HepG2 (cell line): ENCODE measurements at regions not wholly inside any gene's neighbourhood (a gene's known extent, or its start where the extent isn't known, plus 50 kb on each side); places are given as distances from the start of the nearest gene placed in this dataset.

Experiments
- ARID3A ChIP-seq: IDR thresholded peaks from 2 replicates; pipeline ENCODE4 v1.6.1; 2012; ENCODE audit warnings: low read depth, low read length, improper control_type of control experiment
- KLF13 ChIP-seq: sonication (generic); formaldehyde crosslinking; IDR thresholded peaks from 2 replicates; pipeline ENCODE4 v1.4.0; 2020; ENCODE audit warnings: mild to moderate bottlenecking, missing genetic modification reagents
- ZBTB8A ChIP-seq: sonication (generic); formaldehyde crosslinking; IDR thresholded peaks from 2 replicates; pipeline ENCODE4 v1.4.0; 2020; ENCODE audit warnings: mild to moderate bottlenecking, low read depth, missing genetic modification reagents, borderline replicate concordance
- ZNF121 ChIP-seq: sonication (generic); formaldehyde crosslinking; IDR thresholded peaks from 2 replicates; pipeline ENCODE4 v1.5.0; 2020; ENCODE audit warnings: mild to moderate bottlenecking, missing genetic modification reagents
- ZNF557 ChIP-seq: sonication (generic); formaldehyde crosslinking; IDR thresholded peaks from 2 replicates; pipeline ENCODE4 v1.4.0; 2020; ENCODE audit warnings: missing genetic modification reagents
- TF ChIP-seq, protein P1 (sequence below): sonication (generic); formaldehyde crosslinking; IDR thresholded peaks from 2 replicates; pipeline ENCODE4 v1.5.0; 2020; ENCODE audit warnings: mild to moderate bottlenecking, missing genetic modification reagents, moderate library complexity
- TF ChIP-seq, protein P2 (sequence below): sonication (generic); formaldehyde crosslinking; IDR thresholded peaks from 2 replicates; pipeline ENCODE4 v1.4.0; 2020; ENCODE audit warnings: missing genetic modification reagents, borderline replicate concordance

DNA sequence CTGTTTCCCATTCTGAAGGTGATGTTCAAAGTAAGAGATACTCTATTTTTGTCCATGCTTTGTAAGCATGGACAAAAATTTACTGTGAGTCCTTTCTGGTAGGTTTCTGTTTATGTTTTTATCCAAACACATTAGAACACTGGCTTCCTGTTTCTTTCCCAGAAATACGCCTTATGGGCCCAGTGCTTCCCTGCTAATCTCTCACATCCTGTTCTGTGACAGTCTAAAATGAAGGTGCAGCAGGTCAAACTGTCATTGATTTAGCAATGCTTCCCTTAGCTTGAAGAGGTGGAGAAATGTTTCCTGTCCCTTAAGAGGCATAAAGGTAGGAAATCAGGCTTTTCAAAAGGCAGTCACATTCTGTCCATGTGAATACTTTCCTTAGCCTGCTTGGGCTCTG is 305.6 kb downstream of the RPS29 start:
- TF ChIP-seq KLF13 = no peak
- no peak for TF ChIP-seq ZNF557 (CRISPR knock-in tag)
- no peak for TF ChIP-seq ZBTB8A (CRISPR knock-in tag)
- no peak for TF ChIP-seq ARID3A
- TF ChIP-seq, protein P1, sequence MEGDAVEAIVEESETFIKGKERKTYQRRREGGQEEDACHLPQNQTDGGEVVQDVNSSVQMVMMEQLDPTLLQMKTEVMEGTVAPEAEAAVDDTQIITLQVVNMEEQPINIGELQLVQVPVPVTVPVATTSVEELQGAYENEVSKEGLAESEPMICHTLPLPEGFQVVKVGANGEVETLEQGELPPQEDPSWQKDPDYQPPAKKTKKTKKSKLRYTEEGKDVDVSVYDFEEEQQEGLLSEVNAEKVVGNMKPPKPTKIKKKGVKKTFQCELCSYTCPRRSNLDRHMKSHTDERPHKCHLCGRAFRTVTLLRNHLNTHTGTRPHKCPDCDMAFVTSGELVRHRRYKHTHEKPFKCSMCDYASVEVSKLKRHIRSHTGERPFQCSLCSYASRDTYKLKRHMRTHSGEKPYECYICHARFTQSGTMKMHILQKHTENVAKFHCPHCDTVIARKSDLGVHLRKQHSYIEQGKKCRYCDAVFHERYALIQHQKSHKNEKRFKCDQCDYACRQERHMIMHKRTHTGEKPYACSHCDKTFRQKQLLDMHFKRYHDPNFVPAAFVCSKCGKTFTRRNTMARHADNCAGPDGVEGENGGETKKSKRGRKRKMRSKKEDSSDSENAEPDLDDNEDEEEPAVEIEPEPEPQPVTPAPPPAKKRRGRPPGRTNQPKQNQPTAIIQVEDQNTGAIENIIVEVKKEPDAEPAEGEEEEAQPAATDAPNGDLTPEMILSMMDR = no peak
- no peak for TF ChIP-seq ZNF121 (CRISPR knock-in tag)
- TF ChIP-seq, protein P2, sequence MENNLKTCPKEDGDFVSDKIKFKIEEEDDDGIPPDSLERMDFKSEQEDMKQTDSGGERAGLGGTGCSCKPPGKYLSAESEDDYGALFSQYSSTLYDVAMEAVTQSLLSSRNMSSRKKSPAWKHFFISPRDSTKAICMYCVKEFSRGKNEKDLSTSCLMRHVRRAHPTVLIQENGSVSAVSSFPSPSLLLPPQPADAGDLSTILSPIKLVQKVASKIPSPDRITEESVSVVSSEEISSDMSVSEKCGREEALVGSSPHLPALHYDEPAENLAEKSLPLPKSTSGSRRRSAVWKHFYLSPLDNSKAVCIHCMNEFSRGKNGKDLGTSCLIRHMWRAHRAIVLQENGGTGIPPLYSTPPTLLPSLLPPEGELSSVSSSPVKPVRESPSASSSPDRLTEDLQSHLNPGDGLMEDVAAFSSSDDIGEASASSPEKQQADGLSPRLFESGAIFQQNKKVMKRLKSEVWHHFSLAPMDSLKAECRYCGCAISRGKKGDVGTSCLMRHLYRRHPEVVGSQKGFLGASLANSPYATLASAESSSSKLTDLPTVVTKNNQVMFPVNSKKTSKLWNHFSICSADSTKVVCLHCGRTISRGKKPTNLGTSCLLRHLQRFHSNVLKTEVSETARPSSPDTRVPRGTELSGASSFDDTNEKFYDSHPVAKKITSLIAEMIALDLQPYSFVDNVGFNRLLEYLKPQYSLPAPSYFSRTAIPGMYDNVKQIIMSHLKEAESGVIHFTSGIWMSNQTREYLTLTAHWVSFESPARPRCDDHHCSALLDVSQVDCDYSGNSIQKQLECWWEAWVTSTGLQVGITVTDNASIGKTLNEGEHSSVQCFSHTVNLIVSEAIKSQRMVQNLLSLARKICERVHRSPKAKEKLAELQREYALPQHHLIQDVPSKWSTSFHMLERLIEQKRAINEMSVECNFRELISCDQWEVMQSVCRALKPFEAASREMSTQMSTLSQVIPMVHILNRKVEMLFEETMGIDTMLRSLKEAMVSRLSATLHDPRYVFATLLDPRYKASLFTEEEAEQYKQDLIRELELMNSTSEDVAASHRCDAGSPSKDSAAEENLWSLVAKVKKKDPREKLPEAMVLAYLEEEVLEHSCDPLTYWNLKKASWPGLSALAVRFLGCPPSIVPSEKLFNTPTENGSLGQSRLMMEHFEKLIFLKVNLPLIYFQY (CRISPR knock-in tag) = no peak
